ENCODE measurements at regions not wholly inside any gene's neighbourhood (a gene's known extent, or its start where the extent isn't known, plus 50 kb on each side); places are given as distances from the start of the nearest gene placed in this dataset.

- DNase-seq (ENCODE audit: low read depth): no peak
These were observed 120.9 kb upstream of the LHX1 start for GRCh38 chr17:36816214-36816906.

GRCh38 chr17:36816907-36817288 lies 120.4 kb upstream of the LHX1 start:
- DNase-seq (ENCODE audit: low read depth): no peak

- no peak for DNase-seq (ENCODE audit: low read depth)
These were observed 119.7 kb upstream of the LHX1 start for GRCh38 chr17:36817483-36818048.

GRCh38 chr17:36818134-36818825 lies 119.0 kb upstream of the LHX1 start:
- DNase-seq (ENCODE audit: low read depth): no peak

GRCh38 chr17:36823850-36824677 lies 113.2 kb upstream of the LHX1 start:
- no peak for DNase-seq (ENCODE audit: low read depth)

GRCh38 chr17:36824678-36825101 lies 112.6 kb upstream of the LHX1 start:
- DNase-seq (ENCODE audit: low read depth): no peak

- DNase-seq (ENCODE audit: low read depth): no peak
These were observed 112.2 kb upstream of the LHX1 start for GRCh38 chr17:36825113-36825512.

GRCh38 chr17:36825521-36825920 lies 111.8 kb upstream of the LHX1 start:
- DNase-seq (ENCODE audit: low read depth): no peak

- no peak for DNase-seq (ENCODE audit: low read depth)
These were observed 111.3 kb upstream of the LHX1 start for GRCh38 chr17:36825951-36826350.

- no peak for DNase-seq (ENCODE audit: low read depth)
These were observed 110.2 kb upstream of the LHX1 start for GRCh38 chr17:36827081-36827480.

GRCh38 chr17:36829676-36830075 lies 107.6 kb upstream of the LHX1 start:
- no peak for DNase-seq (ENCODE audit: low read depth)

GRCh38 chr17:36833279-36833678 lies 104.0 kb upstream of the LHX1 start:
- no peak for DNase-seq (ENCODE audit: low read depth)

- no peak for DNase-seq (ENCODE audit: low read depth)
These were observed 102.2 kb upstream of the LHX1 start for GRCh38 chr17:36835036-36835435.

GRCh38 chr17:36837195-36837938 lies 99.9 kb upstream of the LHX1 start:
- DNase-seq (ENCODE audit: low read depth): no peak

- DNase-seq (ENCODE audit: low read depth): no peak
These were observed 99.4 kb upstream of the LHX1 start for GRCh38 chr17:36837939-36838272.

GRCh38 chr17:36839256-36839655 lies 98.0 kb upstream of the LHX1 start:
- DNase-seq (ENCODE audit: low read depth): no peak

GRCh38 chr17:36840796-36841195 lies 96.5 kb upstream of the LHX1 start:
- no peak for DNase-seq (ENCODE audit: low read depth)

GRCh38 chr17:36842231-36842819 lies 95.0 kb upstream of the LHX1 start:
- no peak for DNase-seq (ENCODE audit: low read depth)

GRCh38 chr17:36842963-36843558 lies 94.2 kb upstream of the LHX1 start:
- no peak for DNase-seq (ENCODE audit: low read depth)

GRCh38 chr17:36844013-36844412 lies 93.3 kb upstream of the LHX1 start:
- no peak for DNase-seq (ENCODE audit: low read depth)

GRCh38 chr17:36844601-36845000 lies 92.7 kb upstream of the LHX1 start:
- no peak for DNase-seq (ENCODE audit: low read depth)
